GM18498 (cell line): ENCODE measurements at regions not wholly inside any gene's neighbourhood (a gene's known extent, or its start where the extent isn't known, plus 50 kb on each side); places are given as distances from the start of the nearest gene placed in this dataset.
"Not testable (repeated sequence)": the region's sequence is repeated elsewhere in the genome, so short reads cannot be mapped to it uniquely, and the experiment has no call there.

Experiments used
- ATAC-seq: cut with Tn5 transposase; IDR thresholded peaks from one replicate; pipeline ENCODE4 v1.9.1; 2021; ENCODE audit warnings: mild to moderate bottlenecking, moderate library complexity; ENCODE audit not compliant: unreplicated experiment

- not testable (repeated sequence) for ATAC-seq
These were observed 188.2 kb upstream of the PLGLB2 start for GRCh38 chr2:87559735-87560134.

DNA sequence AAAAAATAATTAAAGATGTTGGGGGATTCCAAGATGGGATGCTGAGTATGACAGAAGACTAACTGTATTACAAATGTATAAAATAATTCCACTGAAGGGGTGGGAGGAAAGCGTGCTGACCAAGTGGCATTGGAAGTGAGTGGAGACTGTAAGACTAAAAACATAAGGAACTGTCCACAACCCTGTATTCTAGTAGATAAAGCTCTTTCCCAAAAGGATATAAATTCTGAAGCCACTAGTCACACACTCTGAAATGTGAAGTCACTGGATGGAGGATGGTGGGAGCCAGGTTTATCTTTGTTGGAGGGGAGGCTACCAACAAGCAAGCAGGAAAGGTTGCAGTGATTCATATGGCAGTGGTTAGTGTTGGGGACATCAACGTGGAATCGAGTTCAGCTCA is 182.8 kb upstream of the PLGLB2 start:
- not testable (repeated sequence) for ATAC-seq

DNA sequence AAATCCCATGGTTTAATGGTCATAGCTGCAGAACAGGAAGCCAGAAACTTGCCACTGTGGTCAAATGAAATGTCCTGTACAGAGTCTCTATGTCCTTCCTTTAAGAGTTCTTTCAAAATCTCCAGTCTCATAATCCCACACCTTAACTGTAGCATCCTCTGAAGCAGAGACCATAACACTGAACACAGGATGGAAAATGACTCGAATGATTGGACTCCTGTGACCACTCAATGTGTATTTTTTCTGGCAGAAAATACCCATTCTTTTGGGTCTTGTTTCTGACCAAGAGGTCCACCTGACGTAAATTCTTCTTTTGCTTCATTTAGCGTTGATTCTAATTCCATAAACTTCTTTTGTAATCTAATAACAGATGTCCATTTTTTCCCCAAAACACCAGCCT is 181.4 kb upstream of the PLGLB2 start:
- not testable (repeated sequence) for ATAC-seq

DNA sequence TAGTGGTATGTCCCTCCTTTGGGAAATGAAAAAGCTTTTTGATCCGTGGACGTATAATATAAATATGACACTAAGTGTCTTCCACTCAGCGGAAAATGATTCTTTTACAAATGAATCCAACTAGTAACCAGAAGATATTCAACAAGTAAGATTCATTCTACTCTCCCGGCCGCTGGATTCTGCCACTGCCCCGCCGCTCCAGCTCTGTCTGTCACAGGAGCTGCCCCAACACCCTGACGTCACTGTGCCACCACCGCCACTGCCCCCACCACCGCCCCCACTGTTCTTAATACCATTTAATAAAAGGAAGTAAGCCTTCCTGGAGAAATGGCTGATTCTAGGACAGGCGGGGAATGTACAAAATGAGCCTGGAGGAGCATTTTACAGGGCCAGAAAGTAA is 180.8 kb upstream of the PLGLB2 start:
- not testable (repeated sequence) for ATAC-seq

DNA sequence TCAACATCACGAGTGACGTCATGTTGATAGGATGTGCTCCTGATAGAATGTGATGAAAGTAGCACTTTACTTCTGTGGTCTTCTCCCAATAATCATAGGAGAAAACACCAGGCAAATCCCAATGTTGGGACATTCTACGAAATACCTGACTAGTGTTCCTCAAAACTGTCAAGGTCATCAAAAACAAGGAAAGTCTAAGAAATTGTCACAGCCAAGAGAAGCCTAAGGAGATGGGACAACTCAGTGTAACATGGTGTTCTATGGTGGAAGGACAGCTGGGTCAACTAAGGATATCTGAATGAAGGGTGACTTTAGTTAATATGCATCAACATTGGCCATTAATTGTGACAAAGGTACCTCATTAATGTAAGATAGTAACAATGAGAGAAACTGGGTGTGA is 180.0 kb upstream of the PLGLB2 start:
- ATAC-seq = not testable (repeated sequence)

GRCh38 chr2:87568554-87569278 is 179.2 kb upstream of the PLGLB2 start:
- ATAC-seq = not testable (repeated sequence)

DNA sequence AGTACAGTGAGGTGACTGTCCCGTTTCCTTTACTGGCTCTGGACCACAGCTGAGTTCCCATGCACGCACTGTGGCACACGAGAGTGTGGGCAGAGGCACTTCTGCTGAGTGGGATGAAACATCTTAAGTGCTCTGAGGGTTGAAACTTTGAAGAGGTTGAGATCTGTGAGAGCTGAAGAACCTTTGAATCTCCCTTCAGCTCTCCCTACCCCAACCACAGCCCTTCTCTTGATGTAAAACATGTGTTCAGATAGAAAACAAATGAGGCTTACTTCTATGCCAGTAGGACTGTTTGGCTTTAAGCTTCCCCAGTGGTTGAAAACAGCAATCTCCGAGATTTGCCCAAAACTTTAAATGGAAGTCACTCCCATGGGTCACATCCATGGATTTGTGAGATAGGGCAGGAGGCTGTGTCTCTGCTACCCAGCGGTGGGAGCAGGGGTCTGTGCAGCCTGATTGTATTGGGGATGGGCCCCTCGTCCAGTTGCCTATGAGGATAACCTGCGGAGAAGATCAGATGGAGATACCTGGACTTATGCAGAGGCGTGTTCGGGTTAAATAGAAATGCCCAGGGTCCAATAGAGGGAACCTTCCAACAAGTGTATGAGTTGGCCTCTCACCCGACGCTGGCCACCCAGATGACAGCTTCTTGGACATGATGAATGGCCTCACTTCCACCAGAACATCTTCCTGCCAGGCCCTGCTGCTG is 178.0 kb upstream of the PLGLB2 start:
- not testable (repeated sequence) for ATAC-seq

DNA sequence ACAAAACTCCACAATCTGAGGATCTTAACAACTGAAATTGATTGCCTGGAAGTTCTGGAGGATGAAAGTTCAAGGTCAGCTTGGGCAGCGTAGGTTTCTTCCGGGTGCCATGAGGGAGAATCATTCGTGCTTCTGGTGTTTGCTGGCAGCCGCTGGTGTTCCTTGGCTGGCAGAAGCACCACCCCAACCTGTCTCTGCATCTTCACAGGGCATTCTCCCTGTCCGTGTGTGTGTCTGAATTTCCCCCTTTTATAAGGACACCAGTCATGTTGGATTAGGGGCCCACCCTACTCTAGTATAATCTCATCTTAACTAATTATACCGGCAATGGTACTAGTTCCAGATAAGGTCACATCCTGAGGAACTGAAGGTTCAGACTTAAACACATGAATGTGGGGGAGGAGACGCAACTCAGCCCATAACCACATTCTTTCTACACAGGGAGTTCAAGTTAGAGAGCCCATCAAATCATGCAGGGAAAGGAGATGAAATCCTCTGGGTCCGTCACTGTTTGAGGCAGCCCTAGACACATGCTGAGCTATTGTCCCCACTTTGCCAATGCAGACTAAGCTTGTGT is 175.9 kb upstream of the PLGLB2 start:
- not testable (repeated sequence) for ATAC-seq

DNA sequence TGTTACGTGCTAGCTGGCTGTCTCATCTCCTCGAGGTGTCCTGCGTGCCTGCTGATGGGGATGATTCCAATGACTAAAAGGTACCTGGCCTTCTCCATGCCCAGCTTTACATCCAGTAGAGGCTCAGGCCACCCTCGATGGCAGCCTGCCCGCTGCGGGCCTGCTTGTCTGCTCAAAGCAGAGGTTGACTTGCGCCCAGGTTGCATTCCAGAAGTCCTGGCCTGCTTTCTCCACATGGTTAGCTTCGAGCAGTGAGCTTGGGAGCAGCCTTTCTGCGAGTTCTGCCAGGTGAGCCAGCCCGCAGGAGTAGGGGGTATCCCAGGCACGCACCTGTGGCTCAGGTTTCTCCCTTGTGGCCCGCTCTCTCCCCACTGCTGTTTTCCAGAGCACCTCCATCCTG is 175.0 kb upstream of the PLGLB2 start:
- ATAC-seq = not testable (repeated sequence)

GRCh38 chr2:87573386-87574192 is 174.3 kb upstream of the PLGLB2 start:
- ATAC-seq = not testable (repeated sequence)

- not testable (repeated sequence) for ATAC-seq
These were observed 173.4 kb upstream of the PLGLB2 start for GRCh38 chr2:87574193-87575119.

DNA sequence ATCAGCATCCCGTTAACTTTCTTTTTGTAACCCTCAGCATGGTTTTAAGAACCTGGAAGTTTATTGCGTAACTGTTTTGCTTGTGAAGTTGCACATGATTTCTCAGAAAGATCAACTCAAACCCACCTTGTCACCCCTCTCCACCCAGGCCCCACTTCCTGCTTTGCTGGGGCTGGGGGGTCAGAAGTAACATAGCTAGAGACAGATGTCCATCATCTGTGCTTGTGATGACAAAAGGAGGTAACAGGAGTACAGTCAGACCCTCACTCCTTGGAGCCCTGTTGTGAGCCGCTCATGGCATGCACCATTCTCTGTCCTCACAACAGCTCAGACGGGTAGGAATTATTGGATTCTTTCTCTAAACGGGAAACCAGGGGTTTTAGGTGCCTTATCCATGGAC is 172.7 kb upstream of the PLGLB2 start:
- not testable (repeated sequence) for ATAC-seq

GRCh38 chr2:87577358-87577757 is 170.5 kb upstream of the PLGLB2 start:
- ATAC-seq = not testable (repeated sequence)

GRCh38 chr2:87582152-87582551 is 165.7 kb upstream of the PLGLB2 start:
- peak; percentile 50 for ATAC-seq

DNA sequence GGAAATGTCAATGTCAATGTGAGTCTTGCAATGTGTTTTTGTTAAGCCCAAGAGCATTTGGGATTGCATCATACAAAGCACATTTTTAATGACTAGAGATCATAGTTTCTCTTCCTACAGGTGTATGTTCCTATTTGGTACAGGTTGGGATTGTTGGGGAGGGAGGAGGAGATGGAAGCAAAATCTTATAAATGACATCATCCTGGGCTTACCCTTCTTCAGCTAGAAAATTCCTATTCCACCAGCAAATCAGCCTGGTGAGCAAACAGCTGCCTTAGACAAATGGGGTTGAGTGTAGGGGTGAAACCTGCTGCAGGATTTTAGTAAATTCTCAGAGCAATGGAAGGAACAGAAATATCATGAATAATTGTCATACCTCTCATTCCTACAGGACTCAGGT is 165.3 kb upstream of the PLGLB2 start:
- not testable (repeated sequence) for ATAC-seq

DNA sequence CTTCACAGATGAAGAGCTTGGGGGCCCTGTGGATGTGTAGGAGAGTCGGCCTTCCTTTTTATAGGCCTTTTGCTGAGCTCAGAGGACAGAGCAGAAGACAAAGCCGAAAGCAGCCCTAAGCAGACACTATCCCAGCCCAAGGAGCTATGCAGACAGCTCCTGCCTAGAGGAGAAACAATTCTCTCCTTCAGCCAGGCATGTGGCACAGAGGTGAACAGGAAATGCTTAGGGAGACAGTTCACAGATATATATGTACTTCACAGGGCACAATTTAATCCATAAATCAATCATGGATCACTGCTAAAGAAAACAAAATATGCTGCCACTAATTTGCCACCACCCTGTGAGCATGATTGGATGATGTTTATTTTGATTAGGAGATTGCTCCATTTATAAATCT is 164.5 kb upstream of the PLGLB2 start:
- ATAC-seq = not testable (repeated sequence)

- not testable (repeated sequence) for ATAC-seq
These were observed 164.1 kb upstream of the PLGLB2 start for GRCh38 chr2:87583803-87584202.

GRCh38 chr2:87584268-87584906 is 163.5 kb upstream of the PLGLB2 start:
- not testable (repeated sequence) for ATAC-seq

DNA sequence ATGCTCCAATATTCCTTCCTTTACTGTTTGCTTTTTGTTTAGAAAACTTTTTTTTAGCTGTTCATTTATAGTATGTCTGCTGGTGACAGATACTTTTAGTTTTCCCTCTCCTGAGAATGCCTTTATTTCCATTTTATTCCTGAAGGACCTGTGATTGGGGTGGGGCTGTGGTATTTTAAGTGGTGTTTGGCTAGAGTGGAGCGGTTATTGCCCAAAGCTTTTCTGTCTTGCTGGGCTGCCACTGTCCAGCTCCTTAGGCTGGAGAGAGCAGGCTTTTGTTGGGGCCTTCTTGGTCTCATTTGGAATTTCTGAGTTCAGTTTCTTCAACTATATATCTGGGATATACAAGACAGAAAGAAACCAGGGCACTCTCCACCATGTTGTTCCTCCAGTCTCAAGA is 160.0 kb upstream of the PLGLB2 start:
- not testable (repeated sequence) for ATAC-seq
